GM12878 (cell line): ENCODE measurements at regions not wholly inside any gene's neighbourhood (a gene's known extent, or its start where the extent isn't known, plus 50 kb on each side); places are given as distances from the start of the nearest gene placed in this dataset.

Source experiments
- ATAC-seq: fragments of 200-7000 bp; cut with Tn5 transposase; 3 replicates; pipeline ENCODE4 v1.9.1; 2020; ENCODE audit warnings: mild to moderate bottlenecking, moderate library complexity
- BruUV-seq: library from RNA; stranded (reverse); fragments of 400-500 nt; replicated peaks from 2 replicates; lab custom pipeline; 2021; lab: Mats Ljungman, UMichigan
- CTCF ChIA-PET: fragments of 300-600 bp; sonication (Branson Sonifier 250); formaldehyde crosslinking; extraction: SDS; loops from one replicate; lab custom pipeline; 2021; ENCODE audit warnings: inconsistent platforms; lab: Yijun Ruan, JAX
- POLR2A ChIA-PET: fragments of 350-600 bp; formaldehyde crosslinking; extraction: SDS; loops from one replicate; lab custom pipeline; 2021; ENCODE audit warnings: inconsistent platforms; lab: Charles Lee
- RAD21 ChIA-PET: fragments of 300-600 bp; sonication (Branson Sonifier 250); formaldehyde crosslinking; loops from one replicate; lab custom pipeline; 2023; ENCODE audit warnings: antibody characterized with exemption; ENCODE audit not compliant: unreplicated experiment; lab: Charles Lee
- SMC1A ChIA-PET: fragments of 300-600 bp; sonication (Branson Sonifier 250); formaldehyde crosslinking; loops from one replicate; lab custom pipeline; 2023; ENCODE audit not compliant: unreplicated experiment, uncharacterized antibody; lab: Charles Lee
- DNase-seq: peaks from one replicate; pipeline ENCODE4 v3.0.0-alpha.2; 2011; ENCODE audit warnings: low read depth, low spot score
- FAIRE-seq: peaks from 3 replicates; lab custom pipeline; 2011; peaks lifted over from hg19 to GRCh38; lab: Jason Lieb, UNC
- H2AFZ ChIP-seq: 2 replicates; pipeline ENCODE4 v1.6.0; 2011; ENCODE audit warnings: low read depth, low read length, control low read depth; ENCODE audit not compliant: control insufficient read depth
- H3K27ac ChIP-seq: 2 replicates; pipeline ENCODE4 v1.5.1; 2011; ENCODE audit warnings: control low read depth; ENCODE audit not compliant: control insufficient read depth, insufficient read depth
- H3K27me3 ChIP-seq, 2 experiments: replicated peaks in 1 of 2; 2 replicates each; pipeline versions ENCODE4 v1.6.0 to v1.6.1; 2011; ENCODE audit warnings: low read length in 1 of 2; ENCODE audit not compliant: control insufficient read depth in 2 of 2, insufficient read depth in 2 of 2
- H3K36me3 ChIP-seq, 2 experiments: 2 replicates each; pipeline ENCODE4 v1.5.1; 2011; ENCODE audit warnings: low read length in 1 of 2; ENCODE audit not compliant: control insufficient read depth in 2 of 2, insufficient read depth in 2 of 2
- H3K4me1 ChIP-seq: 2 replicates; pipeline ENCODE4 v1.6.1; 2011; ENCODE audit warnings: mild to moderate bottlenecking, low read length, moderate library complexity, mixed read lengths; ENCODE audit not compliant: control insufficient read depth, insufficient read depth
- H3K4me2 ChIP-seq: 2 replicates; pipeline ENCODE4 v1.6.0; 2011; ENCODE audit warnings: control low read depth; ENCODE audit not compliant: control insufficient read depth, insufficient read depth
- H3K4me3 ChIP-seq: fragments of 200-600 bp; sonication (generic); 2 replicates; pipeline ENCODE4 v1.5.1; 2016
- H3K79me2 ChIP-seq: 2 replicates; pipeline ENCODE4 v1.6.0; 2011; ENCODE audit warnings: low read length; ENCODE audit not compliant: control insufficient read depth, insufficient read depth
- H3K9ac ChIP-seq: 2 replicates; pipeline ENCODE4 v1.8.0; 2011; ENCODE audit warnings: low read length, control low read depth, mixed read lengths; ENCODE audit not compliant: control insufficient read depth, insufficient read depth
- H3K9me3 ChIP-seq: replicated peaks from 3 replicates; pipeline ENCODE4 v1.5.1; 2011; ENCODE audit warnings: mild to moderate bottlenecking, low read length; ENCODE audit not compliant: control insufficient read depth, insufficient read depth
- H4K20me1 ChIP-seq: 2 replicates; pipeline ENCODE4 v1.6.0; 2011; ENCODE audit not compliant: control insufficient read depth, insufficient read depth
- BRCA1 ChIP-seq: IDR thresholded peaks from 2 replicates; pipeline ENCODE4 v1.6.1; 2011; ENCODE audit warnings: low read depth, low read length, improper control_type of control experiment
- CEBPB ChIP-seq, 2 experiments: fragments of 150-350 bp in 1 of 2; IDR thresholded peaks; 2 replicates each; pipeline ENCODE4 v1.6.1; 2012 to 2014; ENCODE audit warnings: low read depth in 2 of 2, low read length in 2 of 2, borderline replicate concordance in 1 of 2, inconsistent platforms in 1 of 2
- KAT2A ChIP-seq: conservative IDR thresholded peaks from 2 replicates; pipeline ENCODE4 v1.6.1; 2011; ENCODE audit warnings: low read depth, low read length; ENCODE audit not compliant: control insufficient read depth
- MAX ChIP-seq: IDR thresholded peaks from 2 replicates; pipeline ENCODE4 v1.6.1; 2012; ENCODE audit warnings: low read depth, low read length, improper control_type of control experiment
- MXI1 ChIP-seq: fragments of 150-350 bp; IDR thresholded peaks from 2 replicates; pipeline ENCODE4 v1.6.1; 2011; ENCODE audit warnings: low read depth, mild to moderate bottlenecking, inconsistent platforms, low read length, improper control_type of control experiment
- POLR2AphosphoS5 ChIP-seq: IDR thresholded peaks from 2 replicates; pipeline ENCODE4 v1.6.1; 2011; ENCODE audit warnings: mild to moderate bottlenecking, low read length, inconsistent platforms
- PRDM15 ChIP-seq: fragments of 450-650 bp; formaldehyde crosslinking; IDR thresholded peaks from 2 replicates; pipeline ENCODE4 v1.4.0; 2020; ENCODE audit warnings: mild to moderate bottlenecking, moderate library complexity
- RAD51 ChIP-seq: fragments of 450-650 bp; IDR thresholded peaks from 2 replicates; pipeline ENCODE4 v1.6.1; 2016; ENCODE audit warnings: moderate library complexity, mild to moderate bottlenecking, inconsistent platforms
- SREBF2 ChIP-seq: IDR thresholded peaks from 2 replicates; pipeline ENCODE4 v1.6.1; 2012; ENCODE audit warnings: mild to moderate bottlenecking, low read length
- TARDBP ChIP-seq: IDR thresholded peaks from 2 replicates; pipeline ENCODE4 v1.6.1; 2016; ENCODE audit warnings: borderline replicate concordance
- ZNF622 ChIP-seq: fragments of 450-650 bp; IDR thresholded peaks from 2 replicates; pipeline ENCODE4 v1.6.1; 2017; ENCODE audit warnings: mild to moderate bottlenecking, inconsistent platforms
- WGBS: methylation state at CpG from one replicate; pipeline ENCODE4 v1.1.6; 2016; ENCODE audit warnings: low lambda C conversion rate; ENCODE audit not compliant: insufficient replicate concordance, insufficient coverage; ENCODE audit errors: missing lambda C conversion rate; 5-methylcytosine and 5-hydroxymethylcytosine counted together
- in situ Hi-C: fragments of 300-500 bp; cut with MboI; formaldehyde crosslinking; loops from 9 replicates; pipeline ENCODE4 v1.14.3; 2018; ENCODE audit warnings: mixed read lengths
- intact Hi-C: fragments of 100-400 bp; cut with micrococcal nuclease; formaldehyde crosslinking; loops from one replicate; pipeline ENCODE4 v1.14.2; 2022; ENCODE audit not compliant: unreplicated experiment

GRCh38 chr3:28115316-28115715 is 126.1 kb upstream of the CMC1 start:
- H3K4me3 ChIP-seq, result no peak overlapping the region
- in situ Hi-C loops, result no loop called here
- no peaks in the 10 kb centered on the region for H3K9me3 ChIP-seq
- H3K4me2 ChIP-seq, result no peak overlapping the region
- no peak for DNase-seq
- no peak overlapping the region for H3K9ac ChIP-seq
- CTCF ChIA-PET, result interaction anchor here (1.1 to 1.9 kb wide), 2 partner anchors 18 to 403 kb away, joined by 3 to 4 read pairs; no protein-coding TSS in a partner anchor
- ATAC-seq, result no peak
- H3K27me3 ChIP-seq, result no peaks in the 10 kb centered on the region
- SMC1A ChIA-PET, result interaction anchor here (0.8 to 1.7 kb wide), 13 partner anchors 9 to 392 kb away, joined by 3 to 8 read pairs (median 4); no protein-coding TSS in a partner anchor
- no peak overlapping the region for H3K27ac ChIP-seq
- no peaks in the 10 kb centered on the region for H3K4me1 ChIP-seq
- no peak overlapping the region for H2AFZ ChIP-seq
- no peaks in the 10 kb centered on the region for H3K36me3 ChIP-seq
- FAIRE-seq, result no peak
- TF ChIP-seq KAT2A (no peak), SREBF2 (no peak), ZNF622 (no peak), MAX (no peak)
- intact Hi-C loops, result no loop called here
- H3K79me2 ChIP-seq, result no peaks in the 10 kb centered on the region
- no peaks in the 10 kb centered on the region for H4K20me1 ChIP-seq
- WGBS, result 0% methylated on average over 1 of the region's 1 CpG
- RAD21 ChIA-PET, result interaction anchor here (0.7 kb wide), 1 partner anchor 11 kb away, joined by 3 read pairs; no protein-coding TSS in a partner anchor
- POLR2A ChIA-PET, result interaction anchor here (1.1 to 1.5 kb wide), 2 partner anchors 16 to 27 kb away, joined by 3 read pairs; no protein-coding TSS in a partner anchor
- no TSS peak for BruUV-seq

GRCh38 chr3:28117598-28117997 is 123.8 kb upstream of the CMC1 start:
- no peak for FAIRE-seq
- Histone ChIP-seq H4K20me1 (no peaks in the 10 kb centered on the region), H3K4me3 (no peak overlapping the region), H3K4me2 (no peak overlapping the region), H3K9me3 (no peaks in the 10 kb centered on the region), H3K27ac (no peak overlapping the region), H3K79me2 (no peaks in the 10 kb centered on the region), H3K27me3 (no peaks in the 10 kb centered on the region), H3K9ac (no peak overlapping the region), H2AFZ (no peak overlapping the region), H3K36me3 (no peaks in the 10 kb centered on the region), H3K4me1 (no peaks in the 10 kb centered on the region)
- CTCF ChIA-PET, result interaction anchor here (0.9 to 6.5 kb wide), 7 partner anchors 8 to 211 kb away, joined by 3 to 44 read pairs (median 4); no protein-coding TSS in a partner anchor
- intact Hi-C loops, result no loop called here
- BruUV-seq, result no TSS peak
- WGBS, result 46% methylated on average over 2 of the region's 2 CpGs
- peak; percentile 13; the same call in 2 of the 3 replicates for ATAC-seq
- in situ Hi-C loops, result no loop called here
- POLR2A ChIA-PET, result interaction anchor here (0.7 to 2.8 kb wide), 8 partner anchors 11 to 398 kb away, joined by 3 to 31 read pairs (median 4); no protein-coding TSS in a partner anchor
- SMC1A ChIA-PET, result interaction anchor here (1.0 to 25.3 kb wide), 15 partner anchors 9 to 186 kb away, joined by 3 to 602 read pairs (median 4); no protein-coding TSS in a partner anchor
- RAD21 ChIA-PET, result interaction anchor here (1.0 to 18.0 kb wide), 17 partner anchors 9 to 405 kb away, joined by 3 to 344 read pairs (median 7); partner anchors contain the start of gene EOMES
- no peak for DNase-seq
- TF ChIP-seq POLR2AphosphoS5 (no peak), TARDBP (no peak), PRDM15 (CRISPR knock-in tag) (no peak), MXI1 (no peak), RAD51 (no peak), CEBPB (IDR thresholded peaks at IDR 0.05; ENCODE audit: borderline replicate concordance in 1 of 2, low read depth in 2 of 2, low read length in 2 of 2) (no peak), BRCA1 (no peak)
